Muscle of leg (tissue), 3 donors: ENCODE measurements at regions not wholly inside any gene's neighbourhood (a gene's known extent, or its start where the extent isn't known, plus 50 kb on each side); places are given as distances from the start of the nearest gene placed in this dataset.
A peak's percentile ranks its signal among the peaks of the same experiment; 100 is the strongest.

Source experiments
- DNase-seq: peaks from one replicate; pipeline ENCODE4 v3.0.0; 2013
- H3K27ac ChIP-seq: one replicate; pipeline ENCODE4 v1.5.1; 2013; ENCODE audit warnings: mild to moderate bottlenecking, low read length, control low read depth
- H3K27me3 ChIP-seq: one replicate; pipeline ENCODE4 v1.6.1; 2013; ENCODE audit warnings: low read length; ENCODE audit not compliant: control insufficient read depth, insufficient read depth
- H3K36me3 ChIP-seq: one replicate; pipeline ENCODE4 v1.6.1; 2013; ENCODE audit warnings: low read length; ENCODE audit not compliant: control insufficient read depth, insufficient read depth
- H3K4me1 ChIP-seq: one replicate; pipeline ENCODE4 v1.6.1; 2013; ENCODE audit warnings: low read length; ENCODE audit not compliant: control insufficient read depth, insufficient read depth
- H3K4me3 ChIP-seq: one replicate; pipeline ENCODE4 v1.5.1; 2013; ENCODE audit warnings: low read length, control low read depth
- H3K9me3 ChIP-seq: replicated peaks from 2 replicates; pipeline ENCODE4 v1.6.1; 2013; ENCODE audit warnings: low read depth, low read length; ENCODE audit not compliant: control insufficient read depth
- WGBS: methylation state at CpG from one replicate; pipeline ENCODE4 v1.1.5; 2013; ENCODE audit warnings: missing lambda C conversion rate; ENCODE audit not compliant: insufficient coverage; 5-methylcytosine and 5-hydroxymethylcytosine counted together

DNA sequence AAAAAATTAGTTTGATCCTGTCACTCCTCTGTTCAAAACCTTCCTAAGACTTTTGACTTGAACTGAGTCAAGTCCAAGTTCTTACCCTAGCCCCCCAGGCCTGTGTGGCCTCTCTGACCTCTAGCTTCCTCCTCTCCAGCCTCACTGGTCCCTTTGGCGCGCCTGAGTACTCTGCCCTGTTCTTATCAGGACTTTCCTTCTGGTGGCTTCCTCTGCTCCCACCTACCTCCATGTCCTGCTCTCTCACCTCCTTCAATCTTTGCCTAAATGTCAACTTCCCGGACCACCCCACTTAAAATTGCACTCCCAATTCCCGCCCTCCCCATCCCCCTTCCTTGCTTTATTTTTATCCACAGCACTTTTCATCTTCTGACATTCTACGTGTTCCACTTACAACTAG is 526.1 kb upstream of the KLF4 start:
- no peak for DNase-seq
- peaks cover 2% of the 10 kb centered on the region for H3K27me3 ChIP-seq
- H3K4me3 ChIP-seq, result no peak overlapping the region
- no peaks in the 10 kb centered on the region for H3K36me3 ChIP-seq
- no peaks in the 10 kb centered on the region for H3K9me3 ChIP-seq
- WGBS, result 85% methylated on average over 5 of the region's 5 CpGs
- no peak overlapping the region for H3K27ac ChIP-seq
- H3K4me1 ChIP-seq, result no peaks in the 10 kb centered on the region

- Histone ChIP-seq H3K36me3 (no peaks in the 10 kb centered on the region), H3K9me3 (no peaks in the 10 kb centered on the region), H3K4me1 (no peaks in the 10 kb centered on the region), H3K27ac (no peak overlapping the region), H3K4me3 (no peak overlapping the region), H3K27me3 (peaks cover 2% of the 10 kb centered on the region)
- whole genome bisulfite sequencing, result no CpG with 5 or more reads among the region's 2 CpGs
- no peak for DNase-seq
These were observed 524.8 kb upstream of the KLF4 start for GRCh38 chr9:108014353-108014752.

- no peaks in the 10 kb centered on the region for H3K36me3 ChIP-seq
- H3K9me3 ChIP-seq, result no peaks in the 10 kb centered on the region
- WGBS, result no CpG with 5 or more reads among the region's 3 CpGs
- no peak overlapping the region for H3K4me3 ChIP-seq
- peaks cover 2% of the 10 kb centered on the region for H3K27me3 ChIP-seq
- no peak for DNase-seq
- H3K4me1 ChIP-seq, result no peaks in the 10 kb centered on the region
- no peak overlapping the region for H3K27ac ChIP-seq
These were observed 523.5 kb upstream of the KLF4 start for GRCh38 chr9:108012886-108013665.

DNA sequence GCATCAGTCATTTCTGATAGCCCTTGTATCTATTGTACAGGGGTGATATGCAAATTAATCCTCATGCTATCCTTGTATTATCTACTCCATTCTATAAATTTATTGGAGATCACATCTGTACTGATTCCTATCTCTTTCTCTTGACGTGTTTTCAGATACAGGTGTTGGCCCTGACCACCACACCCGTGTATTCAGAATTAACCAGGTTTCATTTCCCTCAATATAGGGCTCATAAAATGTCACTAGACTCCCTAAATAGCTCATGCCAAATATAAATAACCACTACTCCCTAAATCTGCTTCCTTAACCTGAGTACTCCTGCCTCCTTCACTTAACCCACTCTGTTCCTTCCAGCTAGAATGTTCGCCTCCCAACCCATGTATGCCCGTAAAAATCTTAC is 522.8 kb upstream of the KLF4 start:
- no peak for DNase-seq
- H3K4me3 ChIP-seq, result no peak overlapping the region
- no peaks in the 10 kb centered on the region for H3K36me3 ChIP-seq
- no peak overlapping the region for H3K27ac ChIP-seq
- peaks cover 2% of the 10 kb centered on the region for H3K27me3 ChIP-seq
- H3K4me1 ChIP-seq, result no peaks in the 10 kb centered on the region
- 95% methylated on average over 4 of the region's 4 CpGs for WGBS
- no peaks in the 10 kb centered on the region for H3K9me3 ChIP-seq

DNA sequence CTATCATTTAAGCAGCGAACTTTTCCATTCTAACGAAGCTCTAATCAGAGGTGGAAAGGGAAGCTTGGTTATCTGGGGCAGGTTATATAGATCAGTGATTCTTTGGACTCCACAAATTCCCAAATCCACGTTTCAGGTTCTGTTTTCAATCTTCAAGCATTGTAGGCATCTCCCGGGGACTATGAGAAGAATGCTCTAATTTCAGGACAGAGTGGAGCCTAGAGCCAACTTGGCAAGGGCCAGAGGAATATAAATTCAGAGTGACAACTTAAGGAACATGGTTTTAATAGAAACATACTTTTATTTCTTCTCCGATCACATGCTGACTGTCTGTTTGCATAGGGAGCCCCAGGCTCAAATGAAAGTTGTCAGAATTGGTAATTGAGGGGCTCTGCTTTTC is 514.0 kb upstream of the KLF4 start:
- Histone ChIP-seq H3K9me3 (no peaks in the 10 kb centered on the region), H3K36me3 (no peaks in the 10 kb centered on the region), H3K27ac (no peak overlapping the region), H3K4me3 (no peak overlapping the region), H3K4me1 (peaks cover 9% of the 10 kb centered on the region), H3K27me3 (peaks cover 2% of the 10 kb centered on the region)
- WGBS, result no CpG with 5 or more reads among the region's 5 CpGs
- DNase-seq, result peak; percentile 76

GRCh38 chr9:108002371-108002956 is 512.9 kb upstream of the KLF4 start:
- Histone ChIP-seq H3K4me1 (peaks cover 9% of the 10 kb centered on the region), H3K27me3 (peaks cover 2% of the 10 kb centered on the region), H3K4me3 (no peak overlapping the region), H3K36me3 (no peaks in the 10 kb centered on the region), H3K27ac (peak overlapping the region; percentile 65), H3K9me3 (no peaks in the 10 kb centered on the region)
- 26% methylated on average over 11 of the region's 15 CpGs for WGBS
- peak; percentile 86 for DNase-seq

- Histone ChIP-seq H3K9me3 (no peaks in the 10 kb centered on the region), H3K36me3 (no peaks in the 10 kb centered on the region), H3K4me1 (peaks cover 9% of the 10 kb centered on the region), H3K27ac (no peak overlapping the region), H3K27me3 (peaks cover 2% of the 10 kb centered on the region), H3K4me3 (no peak overlapping the region)
- WGBS, result 100% methylated on average over 1 of the region's 4 CpGs
- DNase-seq, result no peak
These were observed 511.7 kb upstream of the KLF4 start for GRCh38 chr9:108001237-108001636.

DNA sequence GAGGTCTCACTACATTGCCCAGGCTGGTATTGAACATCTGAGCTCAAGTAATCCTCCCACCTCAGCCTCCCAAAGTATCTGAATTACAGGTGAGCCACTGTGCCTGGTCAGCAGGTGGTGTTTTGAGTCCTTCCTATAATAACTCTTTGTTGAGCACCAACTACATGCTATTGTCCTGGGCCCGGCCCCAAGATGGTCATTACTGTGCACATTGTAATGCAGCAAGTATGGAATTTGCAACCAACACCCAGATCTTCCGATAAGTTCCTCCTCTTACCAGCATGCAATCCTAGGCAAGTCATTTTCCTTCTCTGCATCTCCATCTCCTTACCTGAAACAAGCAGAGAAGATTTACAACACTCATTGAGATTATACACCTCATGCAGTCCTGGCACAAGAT is 510.3 kb upstream of the KLF4 start:
- no peak for DNase-seq
- no peaks in the 10 kb centered on the region for H3K9me3 ChIP-seq
- 100% methylated on average over 1 of the region's 2 CpGs for WGBS

DNA sequence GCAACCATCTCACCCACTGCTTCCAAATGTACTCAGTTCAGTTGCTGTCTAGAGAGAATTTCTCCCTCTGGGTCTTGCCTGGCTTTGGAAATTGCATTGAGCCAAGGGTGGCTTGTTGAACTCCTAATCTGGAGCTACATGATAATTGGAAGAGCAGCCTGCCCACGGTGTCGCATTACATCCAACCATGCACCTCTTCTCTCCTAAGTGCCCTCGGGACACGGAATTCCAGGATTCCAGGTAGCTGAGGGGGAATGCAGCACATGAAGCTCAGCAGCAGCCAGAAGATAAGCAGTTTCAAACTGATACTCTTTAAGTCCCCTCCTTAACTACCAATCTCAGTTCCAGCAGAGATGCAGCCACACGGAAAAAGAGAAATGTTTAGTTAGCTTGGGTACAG is 509.4 kb upstream of the KLF4 start:
- Histone ChIP-seq H3K36me3 (no peaks in the 10 kb centered on the region), H3K4me3 (no peak overlapping the region), H3K9me3 (no peaks in the 10 kb centered on the region), H3K27ac (no peak overlapping the region), H3K4me1 (peaks cover 9% of the 10 kb centered on the region), H3K27me3 (peaks cover 2% of the 10 kb centered on the region)
- 34% methylated on average over 4 of the region's 5 CpGs for whole genome bisulfite sequencing
- no peak for DNase-seq

More for the DNA sequence above, 510.3 kb upstream of the KLF4 start:
- no peak overlapping the region for H3K4me3 ChIP-seq
- no peak overlapping the region for H3K27ac ChIP-seq
- no peaks in the 10 kb centered on the region for H3K36me3 ChIP-seq
- H3K27me3 ChIP-seq, result peaks cover 2% of the 10 kb centered on the region
- H3K4me1 ChIP-seq, result peaks cover 9% of the 10 kb centered on the region

GRCh38 chr9:107994648-107995047 is 505.1 kb upstream of the KLF4 start:
- Histone ChIP-seq H3K4me3 (no peak overlapping the region), H3K9me3 (no peaks in the 10 kb centered on the region), H3K27me3 (no peaks in the 10 kb centered on the region), H3K27ac (no peak overlapping the region), H3K36me3 (no peaks in the 10 kb centered on the region), H3K4me1 (no peaks in the 10 kb centered on the region)
- no peak for DNase-seq
- WGBS, result no CpG with 5 or more reads among the region's 2 CpGs
